Muscle layer of colon (tissue), 2 donors: ENCODE measurements at regions not wholly inside any gene's neighbourhood (a gene's known extent, or its start where the extent isn't known, plus 50 kb on each side); places are given as distances from the start of the nearest gene placed in this dataset.

Experiments used
- H3K27ac ChIP-seq: one replicate; pipeline ENCODE4 v1.7.0; 2013; ENCODE audit warnings: low read depth, mild to moderate bottlenecking, low read length, moderate library complexity
- H3K27me3 ChIP-seq, 2 donors: one replicate each; pipeline ENCODE4 v1.7.0; 2013; ENCODE audit warnings: low read length in 2 of 2, mild to moderate bottlenecking in 2 of 2; ENCODE audit not compliant: insufficient read depth in 2 of 2, control insufficient read depth in 1 of 2
- H3K36me3 ChIP-seq: one replicate; pipeline ENCODE4 v1.7.0; 2013; ENCODE audit warnings: mild to moderate bottlenecking, low read length; ENCODE audit not compliant: insufficient read depth
- H3K4me1 ChIP-seq: one replicate; pipeline ENCODE4 v1.7.0; 2013; ENCODE audit warnings: mild to moderate bottlenecking, low read length; ENCODE audit not compliant: insufficient read depth
- H3K4me3 ChIP-seq, 2 donors: one replicate each; pipeline ENCODE4 v1.7.0; 2013; ENCODE audit warnings: low read length in 2 of 2, low read depth in 1 of 2, mild to moderate bottlenecking in 1 of 2, moderate library complexity in 1 of 2
- H3K9ac ChIP-seq: one replicate; pipeline ENCODE4 v1.7.0; 2013; ENCODE audit warnings: low read length
- H3K9me3 ChIP-seq: one replicate; pipeline ENCODE4 v1.7.0; 2013; ENCODE audit warnings: mild to moderate bottlenecking, low read length
- donor health status: abdominal sarcoma.
- donor health status: Adenocarcinoma of cecum.

DNA sequence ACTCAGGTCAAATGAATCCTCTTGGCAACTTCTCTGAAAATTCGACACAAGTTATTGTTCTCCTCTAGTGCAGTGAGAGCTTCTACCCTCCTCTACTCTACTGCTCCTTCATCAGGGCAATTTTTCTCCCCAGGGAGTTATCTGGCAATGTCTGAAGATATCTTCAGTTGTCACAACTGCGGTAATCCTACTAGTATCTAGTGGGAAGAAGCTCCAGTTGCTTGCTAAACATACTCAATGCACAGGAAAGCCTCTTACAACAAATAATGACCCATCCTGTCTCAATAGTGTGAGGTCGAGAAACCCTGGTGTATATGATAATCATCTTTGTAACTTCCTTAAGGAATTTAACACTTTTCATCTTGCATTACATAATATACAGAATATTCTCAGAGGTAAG is 1147.6 kb downstream of the IGSF11 start:
- Histone ChIP-seq H3K9me3 (no peaks in the 10 kb centered on the region), H3K4me3 (no peak overlapping the region), H3K36me3 (no peaks in the 10 kb centered on the region), H3K9ac (no peak overlapping the region), H3K27me3 (no peaks in the 10 kb centered on the region), H3K4me1 (no peaks in the 10 kb centered on the region), H3K27ac (no peak overlapping the region)

DNA sequence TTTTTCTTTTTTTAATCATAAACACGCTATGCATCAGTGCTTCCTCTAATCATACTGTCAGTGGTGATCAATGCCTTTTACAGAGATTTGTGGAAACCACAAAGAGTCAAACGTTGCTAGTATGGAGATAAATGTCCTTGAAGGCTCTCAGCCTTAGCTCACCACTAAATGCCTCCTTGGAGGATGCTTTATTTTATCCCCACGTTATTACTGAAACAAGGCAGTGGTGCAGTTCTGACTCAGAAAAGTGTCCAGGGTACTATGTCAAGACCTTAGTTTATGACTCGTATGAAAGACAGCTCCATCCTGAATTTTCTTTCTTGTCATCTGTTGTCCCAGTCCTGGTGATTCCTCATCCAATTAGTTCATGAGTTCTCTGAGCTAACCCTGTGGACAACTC is 1146.7 kb downstream of the IGSF11 start:
- H3K9me3 ChIP-seq = no peaks in the 10 kb centered on the region
- no peak overlapping the region for H3K27ac ChIP-seq
- H3K4me1 ChIP-seq = no peaks in the 10 kb centered on the region
- H3K4me3 ChIP-seq = no peak overlapping the region
- no peak overlapping the region for H3K9ac ChIP-seq
- H3K27me3 ChIP-seq = no peaks in the 10 kb centered on the region
- H3K36me3 ChIP-seq = no peaks in the 10 kb centered on the region

GRCh38 chr3:117892431-117892841 is 1142.2 kb downstream of the IGSF11 start:
- Histone ChIP-seq H3K4me1 (no peaks in the 10 kb centered on the region), H3K4me3 (no peak overlapping the region), H3K27me3 (no peaks in the 10 kb centered on the region), H3K9ac (no peak overlapping the region), H3K9me3 (no peaks in the 10 kb centered on the region), H3K27ac (no peak overlapping the region), H3K36me3 (no peaks in the 10 kb centered on the region)

DNA sequence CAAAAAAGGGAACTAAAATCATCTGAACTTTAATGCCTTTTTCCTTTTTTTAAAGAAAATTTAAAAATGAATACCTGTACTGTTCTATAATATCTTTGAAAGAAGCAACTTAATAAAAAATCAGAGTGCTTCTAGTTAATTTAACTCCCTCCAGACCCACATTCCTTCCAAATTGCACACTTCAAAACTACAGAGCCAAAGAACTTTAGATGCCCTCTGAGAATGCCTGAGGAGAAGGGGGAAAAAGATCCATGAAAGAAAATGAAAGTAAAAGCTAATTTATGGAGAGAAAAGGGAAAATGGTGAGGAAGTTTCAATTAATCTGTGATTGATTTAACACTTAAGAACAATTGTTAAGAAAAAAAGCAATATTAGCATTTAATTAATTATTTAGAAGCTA is 1141.6 kb downstream of the IGSF11 start:
- no peaks in the 10 kb centered on the region for H3K4me1 ChIP-seq
- H3K27ac ChIP-seq = no peak overlapping the region
- no peaks in the 10 kb centered on the region for H3K36me3 ChIP-seq
- no peaks in the 10 kb centered on the region for H3K9me3 ChIP-seq
- H3K9ac ChIP-seq = no peak overlapping the region
- H3K27me3 ChIP-seq = no peaks in the 10 kb centered on the region
- H3K4me3 ChIP-seq = no peak overlapping the region

- Histone ChIP-seq H3K36me3 (no peaks in the 10 kb centered on the region), H3K9ac (no peak overlapping the region), H3K27me3 (no peaks in the 10 kb centered on the region), H3K4me1 (no peaks in the 10 kb centered on the region), H3K4me3 (no peak overlapping the region), H3K27ac (no peak overlapping the region), H3K9me3 (no peaks in the 10 kb centered on the region)
Observed at GRCh38 chr3:117893638-117894037, 1141.0 kb downstream of the IGSF11 start.

DNA sequence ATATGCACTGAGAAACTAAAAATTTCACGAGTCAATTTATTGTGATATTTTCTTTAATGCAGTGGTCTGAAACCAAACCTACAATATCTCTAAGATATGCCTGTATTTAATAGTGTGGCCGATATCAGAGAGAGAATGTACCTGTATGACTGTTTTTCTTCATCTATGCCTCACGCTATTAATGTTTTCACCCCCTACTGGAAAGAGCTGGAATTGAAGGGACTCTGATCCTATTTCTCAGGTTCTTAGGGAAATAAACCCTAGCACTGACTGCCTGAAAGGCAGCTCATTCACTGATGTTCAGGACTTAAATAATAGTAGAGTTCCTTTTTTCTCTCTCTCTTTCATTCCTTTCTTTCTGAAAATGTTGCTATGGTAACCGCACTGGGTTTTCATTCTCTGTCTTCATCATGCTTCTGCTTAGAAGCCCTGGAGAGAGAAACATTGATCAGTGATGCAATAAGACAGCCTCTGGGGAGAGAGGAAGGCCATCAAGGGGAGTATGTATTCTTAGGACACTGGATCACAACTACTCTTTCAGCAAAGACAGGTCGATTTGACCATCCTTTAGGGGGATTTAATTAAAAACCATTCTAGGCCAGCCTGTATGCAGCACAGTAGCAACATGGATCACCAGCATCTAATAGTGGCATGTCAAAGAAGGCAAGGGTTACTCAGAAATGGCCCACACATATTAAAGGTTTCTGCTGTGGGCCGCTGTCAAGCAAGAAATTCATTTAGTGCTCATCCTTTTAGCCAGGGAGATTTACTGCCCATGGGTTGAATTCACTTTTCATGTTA is 1135.7 kb downstream of the IGSF11 start:
- H3K4me1 ChIP-seq = no peaks in the 10 kb centered on the region
- H3K36me3 ChIP-seq = no peaks in the 10 kb centered on the region
- no peaks in the 10 kb centered on the region for H3K27me3 ChIP-seq
- H3K9ac ChIP-seq = no peak overlapping the region
- H3K9me3 ChIP-seq = no peaks in the 10 kb centered on the region
- H3K27ac ChIP-seq = no peak overlapping the region
- no peak overlapping the region for H3K4me3 ChIP-seq

DNA sequence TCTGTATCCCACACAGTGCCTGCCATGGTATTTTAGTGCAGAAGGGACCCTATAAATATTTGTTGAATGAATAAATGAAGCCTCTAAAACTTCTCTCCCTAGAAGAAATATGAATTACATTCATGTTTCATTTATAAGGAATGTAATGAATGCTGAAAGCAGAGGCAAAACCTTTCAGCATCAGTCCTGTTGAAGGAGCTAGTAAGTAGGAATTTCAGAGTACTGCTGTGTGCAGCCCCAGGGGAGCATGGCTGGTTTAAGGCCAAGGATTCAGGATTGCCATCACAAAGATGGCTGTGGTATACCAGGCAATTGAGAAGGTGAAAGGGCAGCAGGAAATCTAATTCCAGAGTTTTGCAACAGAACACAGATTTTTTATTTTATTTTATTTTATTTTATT is 1131.4 kb downstream of the IGSF11 start:
- no peaks in the 10 kb centered on the region for H3K4me1 ChIP-seq
- H3K27ac ChIP-seq = no peak overlapping the region
- H3K4me3 ChIP-seq = no peak overlapping the region
- no peaks in the 10 kb centered on the region for H3K27me3 ChIP-seq
- H3K36me3 ChIP-seq = no peaks in the 10 kb centered on the region
- H3K9me3 ChIP-seq = no peaks in the 10 kb centered on the region
- no peak overlapping the region for H3K9ac ChIP-seq

DNA sequence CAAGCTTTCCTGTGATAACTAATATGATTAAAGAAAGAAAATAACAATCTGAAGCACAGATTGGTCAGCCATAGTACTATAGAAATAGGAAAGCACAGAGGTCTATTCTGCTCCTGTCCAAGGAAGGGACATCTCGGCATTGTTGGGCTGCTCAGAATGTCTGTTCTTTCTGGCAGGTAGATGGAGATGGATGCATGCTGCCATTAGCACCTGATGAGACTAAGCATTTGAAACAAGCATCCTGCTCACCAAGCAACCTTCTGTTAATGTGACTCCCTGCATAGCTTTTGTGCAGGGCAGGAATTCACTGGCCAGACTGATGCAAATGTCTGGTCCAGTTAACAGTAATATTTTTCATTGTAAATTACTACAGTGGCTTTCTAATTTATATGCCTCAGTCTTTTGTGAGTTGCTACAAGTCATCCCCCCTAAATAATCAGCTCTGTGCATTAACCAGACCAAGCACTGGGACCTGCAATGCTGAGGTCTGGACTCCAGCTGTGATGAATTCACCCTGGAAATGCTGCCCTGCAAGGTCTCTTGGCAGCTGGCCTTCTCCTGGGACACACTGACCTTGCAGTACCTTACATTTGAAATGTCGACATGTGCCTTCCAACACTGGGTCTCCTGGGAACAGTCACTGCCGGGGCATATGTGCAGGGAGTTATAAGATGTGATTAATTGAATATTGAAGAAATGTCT is 1123.7 kb downstream of the IGSF11 start:
- Histone ChIP-seq H3K27me3 (no peaks in the 10 kb centered on the region), H3K9me3 (no peaks in the 10 kb centered on the region), H3K36me3 (no peaks in the 10 kb centered on the region), H3K4me3 (no peak overlapping the region), H3K27ac (no peak overlapping the region), H3K4me1 (peaks cover 8% of the 10 kb centered on the region), H3K9ac (no peak overlapping the region)

DNA sequence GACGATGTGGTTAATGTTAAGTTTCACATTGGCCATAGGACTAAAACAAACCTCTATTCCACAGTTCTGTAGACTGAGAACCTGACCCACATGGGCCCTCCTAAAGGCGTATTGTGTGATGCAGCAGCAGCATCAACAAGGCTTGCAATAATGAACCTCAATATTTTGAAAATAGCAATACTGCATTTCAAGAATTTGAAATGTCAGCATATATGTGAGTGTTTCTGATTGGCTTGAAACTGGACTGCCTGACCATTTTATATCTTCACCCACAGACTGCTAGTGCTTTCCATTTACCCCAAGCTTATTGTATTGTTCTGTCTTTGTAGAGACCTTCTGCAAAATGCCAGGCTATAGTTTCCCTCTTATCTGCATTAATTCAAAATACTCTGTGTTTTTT is 1122.3 kb downstream of the IGSF11 start:
- Histone ChIP-seq H3K36me3 (no peaks in the 10 kb centered on the region), H3K9me3 (no peaks in the 10 kb centered on the region), H3K4me3 (no peak overlapping the region), H3K27me3 (no peaks in the 10 kb centered on the region), H3K4me1 (peaks cover 8% of the 10 kb centered on the region), H3K9ac (no peak overlapping the region), H3K27ac (no peak overlapping the region)

DNA sequence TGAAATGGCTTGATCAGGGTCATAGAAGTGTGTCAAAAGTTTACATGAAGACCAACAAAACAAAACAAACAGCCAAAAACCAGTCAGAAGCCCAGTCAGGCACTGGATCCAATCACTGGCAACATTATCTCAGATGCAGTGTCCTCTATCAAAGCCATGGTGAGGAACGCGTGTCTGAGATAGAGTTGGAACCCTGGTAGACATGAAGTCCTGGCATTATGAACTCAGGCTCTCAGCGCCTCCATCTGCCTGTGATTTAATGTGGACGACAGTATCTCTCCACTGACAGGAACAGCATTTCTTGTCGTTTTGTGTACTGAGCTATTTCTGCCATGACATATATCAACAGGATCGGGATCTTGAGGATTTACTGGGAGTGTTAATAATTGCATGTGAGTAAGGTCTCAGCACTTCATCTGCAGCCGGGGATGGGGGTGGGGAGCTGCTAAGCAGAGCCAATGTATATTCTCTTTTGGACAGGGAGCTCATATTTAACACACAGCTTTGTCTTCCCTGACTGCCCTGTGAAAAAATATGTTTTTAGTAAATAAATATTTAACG is 1120.0 kb downstream of the IGSF11 start:
- Histone ChIP-seq H3K4me3 (no peak overlapping the region), H3K27me3 (no peaks in the 10 kb centered on the region), H3K4me1 (peaks cover 8% of the 10 kb centered on the region), H3K27ac (no peak overlapping the region), H3K9me3 (no peaks in the 10 kb centered on the region), H3K36me3 (no peaks in the 10 kb centered on the region), H3K9ac (no peak overlapping the region)

DNA sequence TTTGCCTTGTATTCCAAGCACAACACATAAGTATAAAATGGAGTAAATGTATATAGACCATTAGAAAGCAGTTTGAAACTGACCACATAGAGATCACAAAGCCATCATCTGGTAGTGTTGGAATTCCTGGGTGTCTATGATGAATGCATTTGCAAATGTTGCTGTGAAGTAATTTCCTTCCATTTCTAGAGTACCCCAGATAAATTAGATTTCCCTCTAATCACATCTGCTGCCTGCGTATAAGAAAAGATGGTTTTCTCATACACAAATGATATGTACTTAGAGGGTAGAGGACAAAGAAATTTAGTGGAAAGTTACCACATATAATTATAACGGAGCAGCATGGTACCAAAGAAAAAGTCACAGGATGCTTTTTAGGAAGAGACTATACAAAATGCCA is 1117.8 kb downstream of the IGSF11 start:
- H3K9me3 ChIP-seq = no peaks in the 10 kb centered on the region
- H3K27me3 ChIP-seq = no peaks in the 10 kb centered on the region

More for the DNA sequence above, 1117.8 kb downstream of the IGSF11 start:
- Histone ChIP-seq H3K27ac (no peak overlapping the region), H3K36me3 (no peaks in the 10 kb centered on the region), H3K4me1 (peaks cover 8% of the 10 kb centered on the region), H3K9ac (no peak overlapping the region), H3K4me3 (no peak overlapping the region)
